Ovary (tissue), 3 donors: ENCODE measurements at regions not wholly inside any gene's neighbourhood (a gene's known extent, or its start where the extent isn't known, plus 50 kb on each side); places are given as distances from the start of the nearest gene placed in this dataset.

Experiments used
- EP300 ChIP-seq: sonication (generic); formaldehyde crosslinking; IDR thresholded peaks from one replicate; pipeline ENCODE4 v1.6.1; 2017; ENCODE audit warnings: antibody characterized with exemption
- POLR2A ChIP-seq: fragments of 450-650 bp; IDR thresholded peaks from one replicate; pipeline ENCODE4 v1.6.1; 2017; ENCODE audit warnings: antibody characterized with exemption, mild to moderate bottlenecking, moderate library complexity
- TF ChIP-seq, protein P1 (sequence below), 3 donors: fragments of 450-650 bp in 2 of 3; fragments of 200-600 bp in 1 of 3; IDR thresholded peaks; one replicate each; pipeline versions ENCODE4 v1.5.1 to v1.8.0; 2016 to 2022; ENCODE audit warnings: antibody characterized with exemption in 3 of 3, mild to moderate bottlenecking in 1 of 3
- donor health status: DM: no; HTN: no; CAD: no.

DNA sequence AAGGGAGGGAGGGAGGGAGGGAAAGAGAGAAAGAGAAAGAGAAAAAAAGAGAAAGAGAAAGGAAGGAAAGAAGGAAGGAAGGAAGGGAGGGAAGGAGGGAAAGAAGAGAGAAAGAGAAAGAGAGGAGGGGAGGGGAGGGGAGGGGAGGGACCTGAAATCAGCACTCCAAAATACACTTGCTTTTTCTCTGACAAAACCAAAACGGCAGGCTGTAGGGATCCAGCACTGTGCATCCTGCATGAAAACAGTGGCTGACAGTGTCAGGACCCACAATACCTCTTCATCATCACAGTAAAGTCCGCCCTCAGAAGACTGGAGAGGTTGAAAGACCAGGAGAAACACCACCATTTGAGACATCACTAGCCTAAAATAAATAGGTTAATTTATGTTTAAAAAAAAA is 156.0 kb upstream of the SOD1 start:
- TF ChIP-seq, protein P1, sequence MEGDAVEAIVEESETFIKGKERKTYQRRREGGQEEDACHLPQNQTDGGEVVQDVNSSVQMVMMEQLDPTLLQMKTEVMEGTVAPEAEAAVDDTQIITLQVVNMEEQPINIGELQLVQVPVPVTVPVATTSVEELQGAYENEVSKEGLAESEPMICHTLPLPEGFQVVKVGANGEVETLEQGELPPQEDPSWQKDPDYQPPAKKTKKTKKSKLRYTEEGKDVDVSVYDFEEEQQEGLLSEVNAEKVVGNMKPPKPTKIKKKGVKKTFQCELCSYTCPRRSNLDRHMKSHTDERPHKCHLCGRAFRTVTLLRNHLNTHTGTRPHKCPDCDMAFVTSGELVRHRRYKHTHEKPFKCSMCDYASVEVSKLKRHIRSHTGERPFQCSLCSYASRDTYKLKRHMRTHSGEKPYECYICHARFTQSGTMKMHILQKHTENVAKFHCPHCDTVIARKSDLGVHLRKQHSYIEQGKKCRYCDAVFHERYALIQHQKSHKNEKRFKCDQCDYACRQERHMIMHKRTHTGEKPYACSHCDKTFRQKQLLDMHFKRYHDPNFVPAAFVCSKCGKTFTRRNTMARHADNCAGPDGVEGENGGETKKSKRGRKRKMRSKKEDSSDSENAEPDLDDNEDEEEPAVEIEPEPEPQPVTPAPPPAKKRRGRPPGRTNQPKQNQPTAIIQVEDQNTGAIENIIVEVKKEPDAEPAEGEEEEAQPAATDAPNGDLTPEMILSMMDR (IDR thresholded peaks at IDR 0.05) = no peak
- TF ChIP-seq POLR2A = no peak
- TF ChIP-seq EP300 = no peak
